H54 (cell line): ENCODE measurements at regions not wholly inside any gene's neighbourhood (a gene's known extent, or its start where the extent isn't known, plus 50 kb on each side); places are given as distances from the start of the nearest gene placed in this dataset.
"Not testable (repeated sequence)": the region's sequence is repeated elsewhere in the genome, so short reads cannot be mapped to it uniquely, and the experiment has no call there.

Experiments used
- DNase-seq: peaks from one replicate; pipeline ENCODE4 v3.0.0; 2011; ENCODE audit warnings: low spot score, mixed read lengths; ENCODE audit not compliant: insufficient read length
- FAIRE-seq: peaks from 3 replicates; lab custom pipeline; 2011; peaks lifted over from hg19 to GRCh38; lab: Jason Lieb, UNC
- POLR2A ChIP-seq: IDR thresholded peaks from 2 replicates; pipeline ENCODE4 v1.6.1; 2011; ENCODE audit warnings: low read depth, mild to moderate bottlenecking, low read length

DNA sequence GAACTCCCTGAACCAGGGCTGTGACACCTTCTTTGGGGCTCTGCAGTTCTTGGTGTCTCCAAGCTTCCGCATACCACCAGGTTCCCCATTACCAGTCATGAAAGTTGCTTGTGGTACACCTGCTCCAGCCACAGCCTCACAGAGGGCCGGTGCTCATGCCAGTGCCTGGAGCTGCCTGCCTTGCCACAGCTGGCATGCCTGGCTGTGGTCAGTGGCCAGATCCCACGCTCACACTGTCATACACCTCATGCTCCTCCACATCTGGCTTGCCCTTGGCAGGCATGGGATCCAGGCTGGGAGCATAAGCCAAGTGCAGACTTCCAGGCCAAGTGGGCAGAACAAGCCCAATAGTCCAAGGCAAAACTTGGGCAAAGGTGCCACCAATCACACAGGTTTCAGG lies 1054.9 kb downstream of the SLITRK5 start:
- FAIRE-seq (no peak), DNase-seq (no peak)
- TF ChIP-seq POLR2A: no peak

DNA sequence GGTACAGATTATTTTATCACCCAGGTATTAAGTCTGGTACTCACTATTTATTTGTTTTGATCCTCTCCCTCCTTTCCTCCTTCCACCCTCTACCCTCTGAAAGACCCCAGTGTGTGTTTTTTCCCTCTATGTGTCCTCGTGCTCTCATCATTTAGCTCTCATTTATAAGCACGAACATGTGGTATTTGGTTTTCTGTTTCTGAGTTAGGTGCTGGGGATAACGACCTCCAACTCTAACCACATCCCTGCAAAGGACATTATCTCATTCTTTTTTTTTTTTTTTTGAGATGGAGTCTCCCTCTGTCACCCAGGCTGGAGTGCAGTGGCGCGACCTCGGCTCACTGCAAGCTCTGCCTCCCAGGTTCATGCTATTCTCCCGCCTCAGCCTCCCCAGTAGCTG lies 1056.1 kb downstream of the SLITRK5 start:
- not testable (repeated sequence) for FAIRE-seq

GRCh38 chr13:88729605-88730004 lies 1058.4 kb downstream of the SLITRK5 start:
- DNase-seq: no peak
- FAIRE-seq: no peak
- TF ChIP-seq POLR2A: no peak

More for the DNA sequence above, 1056.1 kb downstream of the SLITRK5 start:
- not testable (repeated sequence) for DNase-seq

DNA sequence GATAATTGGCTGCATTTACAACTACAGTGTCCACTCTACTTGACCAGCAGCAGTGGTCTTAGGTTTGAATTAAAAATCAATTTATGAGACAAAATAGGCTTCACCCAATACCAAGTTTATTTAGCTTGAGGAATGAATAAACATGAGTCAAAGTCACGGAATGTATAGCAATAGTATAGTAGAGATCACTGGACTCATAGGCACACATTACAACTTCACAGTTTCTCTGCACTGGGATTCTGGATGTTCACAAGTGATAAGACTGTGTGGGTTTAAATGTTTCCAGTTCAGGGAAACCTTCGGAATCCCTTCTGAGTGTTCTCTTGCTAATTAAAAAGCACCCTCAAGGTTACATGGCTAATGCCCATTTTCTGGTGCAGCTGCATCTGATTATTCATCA lies 1064.9 kb downstream of the SLITRK5 start:
- FAIRE-seq: peak; percentile 15
- no peak for DNase-seq
- TF ChIP-seq POLR2A: no peak

GRCh38 chr13:88739195-88739594 lies 1068.0 kb downstream of the SLITRK5 start:
- no peak for DNase-seq
- no peak for TF ChIP-seq POLR2A
- FAIRE-seq: no peak

DNA sequence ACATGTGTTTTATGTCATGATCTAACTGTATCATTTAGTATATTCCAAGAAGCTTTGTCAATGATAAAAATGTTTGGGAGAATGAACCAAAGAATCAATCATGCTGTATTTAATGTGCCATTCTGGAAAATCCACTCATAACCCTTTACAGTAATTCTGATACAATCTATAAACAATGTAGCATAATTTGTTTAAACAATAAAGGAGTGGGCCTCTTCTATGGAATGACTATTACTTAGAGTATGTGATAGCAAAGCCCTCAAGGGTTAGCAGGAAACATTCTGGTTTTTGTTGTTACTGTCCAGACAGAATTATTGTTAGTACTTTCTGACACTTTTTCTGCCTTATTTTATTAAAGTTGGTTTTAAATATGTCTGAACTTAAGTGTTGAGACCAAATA lies 1073.1 kb downstream of the SLITRK5 start:
- no peak for DNase-seq
- FAIRE-seq: no peak
- TF ChIP-seq POLR2A: no peak

- DNase-seq (no peak), FAIRE-seq (no peak)
- TF ChIP-seq POLR2A: no peak
These were observed 1073.8 kb downstream of the SLITRK5 start for GRCh38 chr13:88745011-88745410.

DNA sequence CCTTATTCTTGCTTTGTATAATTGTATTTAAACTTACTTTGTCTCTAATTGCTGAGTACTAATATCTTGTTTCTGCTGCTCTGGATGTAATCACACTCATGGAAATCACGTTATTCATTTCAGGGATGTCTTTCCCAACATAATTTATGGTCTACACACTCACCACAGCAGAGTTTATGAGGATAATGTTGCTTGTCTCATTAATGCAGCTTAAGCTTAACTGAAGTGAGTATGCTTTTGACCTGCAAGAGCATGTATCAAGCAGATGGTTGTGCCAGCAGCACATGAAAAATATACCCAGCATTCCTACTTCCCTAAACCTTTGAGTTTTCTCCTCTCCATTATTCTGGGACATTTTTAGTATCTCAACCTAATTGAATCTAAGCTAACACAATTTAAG lies 1080.9 kb downstream of the SLITRK5 start:
- TF ChIP-seq POLR2A: no peak
- peak; percentile 52 for FAIRE-seq
- DNase-seq: no peak

- DNase-seq (no peak), FAIRE-seq (no peak)
- TF ChIP-seq POLR2A: no peak
These were observed 1083.0 kb downstream of the SLITRK5 start for GRCh38 chr13:88754141-88754540.

DNA sequence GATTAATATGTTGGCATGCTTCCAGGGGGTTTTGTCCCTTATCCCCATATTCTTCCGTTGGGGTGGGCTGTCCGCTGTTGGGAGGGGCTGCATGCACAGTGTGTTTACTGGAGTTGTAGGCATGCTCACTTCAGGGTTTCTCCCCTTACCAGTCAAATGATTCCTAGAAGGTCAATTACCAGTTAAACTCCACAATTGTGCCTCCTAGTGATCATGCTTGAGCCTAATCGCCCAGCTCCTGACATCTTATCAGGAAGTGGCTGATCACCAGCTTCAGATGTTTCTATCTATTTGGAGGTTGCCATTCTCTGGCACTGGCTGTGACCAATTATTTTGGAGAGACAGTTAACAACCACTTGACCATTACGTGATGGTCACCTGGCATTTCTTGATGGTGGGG lies 1090.0 kb downstream of the SLITRK5 start:
- DNase-seq (no peak), FAIRE-seq (no peak)
- no peak for TF ChIP-seq POLR2A

DNA sequence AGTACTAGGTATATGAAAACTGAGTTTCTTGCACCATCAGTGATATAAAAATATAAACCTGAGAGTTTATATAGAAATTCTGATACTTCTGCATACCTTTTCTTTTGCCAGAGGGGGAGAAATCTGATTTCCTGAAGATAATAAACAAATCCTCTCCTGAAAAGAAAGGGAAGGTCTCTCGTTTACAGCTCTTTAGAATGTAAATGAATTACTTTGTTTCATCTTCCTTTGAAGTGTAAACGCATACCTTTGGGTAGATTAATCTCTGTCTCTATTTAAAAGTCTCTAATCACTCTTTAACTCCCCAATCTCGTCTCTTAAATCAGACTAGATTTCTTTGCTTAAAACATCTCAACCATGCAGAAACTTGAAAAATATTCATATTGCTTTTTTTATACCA lies 1092.9 kb downstream of the SLITRK5 start:
- TF ChIP-seq POLR2A: no peak
- FAIRE-seq: no peak
- no peak for DNase-seq

DNA sequence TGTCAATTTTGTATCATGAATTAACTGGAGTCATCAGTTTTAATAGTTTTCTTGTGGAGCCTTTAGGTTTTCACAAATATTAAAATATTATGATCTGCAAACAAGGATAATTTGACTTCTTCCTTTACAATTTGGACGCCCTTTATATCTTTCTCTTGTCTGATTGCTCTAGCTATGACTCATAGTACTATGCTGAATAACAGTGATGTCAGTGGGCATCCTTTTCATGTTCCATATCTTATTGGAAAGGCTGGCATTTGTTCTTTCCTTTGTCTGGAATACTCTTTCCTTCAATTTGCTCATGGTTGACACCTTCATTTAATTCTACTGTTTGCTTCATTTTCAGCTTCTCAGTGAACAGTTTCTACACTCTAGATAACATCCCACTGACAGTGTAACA lies 1129.3 kb downstream of the SLITRK5 start:
- TF ChIP-seq POLR2A: no peak
- FAIRE-seq (peak; percentile 36), DNase-seq (no peak)

DNA sequence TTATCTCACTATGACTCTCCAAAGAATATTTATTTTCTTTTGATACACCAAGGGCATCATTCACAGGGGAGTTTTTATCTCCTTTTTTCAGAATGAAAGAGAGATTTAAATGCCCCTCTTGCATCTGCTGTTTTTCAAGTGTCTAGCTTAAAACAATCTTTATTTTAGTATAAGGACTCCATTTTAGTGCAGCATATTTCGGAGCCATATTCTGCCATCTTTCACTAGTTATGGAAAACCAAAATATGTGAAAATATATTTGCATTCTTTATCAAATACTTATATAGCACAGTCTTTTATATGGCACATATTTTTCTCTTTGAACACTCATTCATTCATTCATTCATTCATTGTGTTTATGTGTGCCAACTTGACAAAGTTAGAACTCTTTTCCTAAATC lies 1130.2 kb downstream of the SLITRK5 start:
- DNase-seq (no peak), FAIRE-seq (no peak)
- no peak for TF ChIP-seq POLR2A

GRCh38 chr13:88802886-88803285 lies 1131.7 kb downstream of the SLITRK5 start:
- peak; percentile 50 for FAIRE-seq
- no peak for TF ChIP-seq POLR2A
- DNase-seq: no peak

DNA sequence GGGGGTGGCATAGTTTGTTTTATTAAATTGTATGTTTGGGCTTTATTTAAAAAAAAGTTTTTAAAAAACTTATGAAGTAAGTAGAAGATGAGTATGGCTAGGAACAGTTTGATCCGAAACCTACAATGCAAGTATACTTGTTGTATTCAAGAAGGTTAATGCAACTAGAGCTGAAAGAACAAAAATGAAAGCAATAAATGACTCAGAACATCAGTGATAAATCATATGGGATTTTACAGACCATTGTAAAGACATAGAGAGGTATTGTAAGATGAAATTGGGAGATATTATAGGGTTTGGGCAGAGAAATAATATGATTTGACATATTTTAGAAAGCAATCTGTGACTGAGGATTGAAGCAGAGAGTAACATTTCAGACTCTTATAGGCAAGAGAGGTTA lies 1135.3 kb downstream of the SLITRK5 start:
- no peak for DNase-seq
- peak; percentile 36 for FAIRE-seq
- no peak for TF ChIP-seq POLR2A

GRCh38 chr13:88817560-88817959 lies 1146.4 kb downstream of the SLITRK5 start:
- FAIRE-seq (no peak), DNase-seq (no peak)
- TF ChIP-seq POLR2A: no peak
